Colon (tissue), 2 donors: ENCODE measurements at regions not wholly inside any gene's neighbourhood (a gene's known extent, or its start where the extent isn't known, plus 50 kb on each side); places are given as distances from the start of the nearest gene placed in this dataset.
"Not testable (repeated sequence)": the region's sequence is repeated elsewhere in the genome, so short reads cannot be mapped to it uniquely, and the experiment has no call there.

Source experiments
- FAIRE-seq: peaks from 2 replicates; lab custom pipeline; 2012; peaks lifted over from hg19 to GRCh38; lab: Jason Lieb, UNC
- donor health status: control.
- donor health status: control.

GRCh38 chr4:124993838-124994237 is 281.3 kb upstream of the ANKRD50 start:
- FAIRE-seq = no peak

DNA sequence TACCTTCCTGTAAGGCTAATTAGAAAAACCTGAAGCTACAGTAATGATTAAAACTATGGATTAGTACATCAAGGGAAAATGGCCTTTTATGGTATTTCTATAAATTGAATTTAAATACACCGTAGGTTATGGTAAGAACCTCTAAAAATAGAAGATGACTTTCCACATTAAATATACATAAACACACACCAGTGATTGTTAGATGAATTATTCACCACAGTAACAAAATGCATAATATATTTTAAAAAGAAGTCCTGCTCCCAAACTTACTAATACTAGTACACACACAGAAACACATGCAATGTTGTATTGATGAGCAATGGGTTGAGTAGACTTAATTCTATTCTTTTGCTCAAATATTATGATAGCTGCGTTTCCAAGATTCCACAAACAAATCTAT is 277.9 kb upstream of the ANKRD50 start:
- no peak for FAIRE-seq

DNA sequence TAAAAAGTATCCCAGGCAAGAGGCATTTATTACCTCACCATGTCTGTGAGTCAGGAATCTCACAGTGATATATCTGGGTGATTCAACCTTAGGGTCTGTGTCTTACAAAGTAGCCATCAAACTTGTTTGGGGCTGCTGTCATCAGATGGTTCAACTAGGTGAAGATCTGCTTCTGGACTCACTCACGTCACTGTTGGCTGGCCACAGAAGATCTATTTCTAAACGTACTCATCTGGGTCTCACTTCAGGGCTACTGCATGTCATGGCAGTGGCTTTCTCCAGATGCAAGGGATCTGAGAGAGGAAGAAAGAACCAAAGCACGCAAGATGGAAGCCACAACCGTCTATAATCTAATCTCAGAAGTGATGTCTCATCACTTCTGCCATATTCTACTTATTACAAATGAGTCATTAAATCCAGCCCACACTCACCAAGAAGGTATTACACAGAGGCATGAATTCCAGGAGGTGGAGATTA is 267.8 kb upstream of the ANKRD50 start:
- no peak for FAIRE-seq

GRCh38 chr4:124978536-124978935 is 266.0 kb upstream of the ANKRD50 start:
- FAIRE-seq = not testable (repeated sequence)

- no peak for FAIRE-seq
Measured at GRCh38 chr4:124977045-124977444, 264.5 kb upstream of the ANKRD50 start.

DNA sequence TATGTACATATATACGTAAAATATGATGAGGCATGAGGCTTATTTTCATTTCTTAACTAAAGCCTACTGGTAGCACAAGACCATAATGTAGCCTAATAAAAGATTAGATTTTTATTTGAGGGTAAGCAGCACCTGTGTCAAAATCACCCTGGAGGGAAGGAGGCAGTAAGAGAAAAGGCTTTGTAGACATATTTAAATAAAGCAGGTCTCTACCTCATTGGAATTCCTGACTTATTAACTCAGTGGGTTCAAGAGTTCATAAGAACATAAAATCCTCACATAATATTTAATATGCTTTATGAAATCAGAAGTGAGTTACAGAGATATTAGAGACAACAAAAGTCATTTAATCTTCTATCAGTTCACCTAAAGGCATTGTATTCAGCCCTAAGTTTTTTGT is 261.6 kb upstream of the ANKRD50 start:
- FAIRE-seq = no peak

DNA sequence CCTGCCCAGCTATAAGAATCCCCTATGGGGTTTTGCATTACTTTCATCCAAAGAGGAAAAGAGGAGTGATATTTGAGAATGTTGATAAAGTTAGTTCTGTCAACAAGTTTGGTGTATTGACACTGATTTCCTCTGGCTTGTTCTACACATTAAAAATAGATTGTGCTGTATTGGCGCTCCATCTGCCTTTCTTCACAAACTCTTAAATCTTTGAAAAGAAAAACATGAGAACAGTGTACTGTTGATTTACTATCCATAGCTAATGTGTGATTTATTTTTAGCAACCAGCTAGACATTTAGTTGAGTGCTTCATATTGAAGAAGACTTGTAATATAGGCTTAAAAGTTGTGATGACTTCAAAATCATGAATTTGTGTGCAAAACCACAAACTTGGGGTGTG is 261.2 kb upstream of the ANKRD50 start:
- FAIRE-seq = no peak

- no peak for FAIRE-seq
Measured at GRCh38 chr4:124970011-124970410, 257.5 kb upstream of the ANKRD50 start.

DNA sequence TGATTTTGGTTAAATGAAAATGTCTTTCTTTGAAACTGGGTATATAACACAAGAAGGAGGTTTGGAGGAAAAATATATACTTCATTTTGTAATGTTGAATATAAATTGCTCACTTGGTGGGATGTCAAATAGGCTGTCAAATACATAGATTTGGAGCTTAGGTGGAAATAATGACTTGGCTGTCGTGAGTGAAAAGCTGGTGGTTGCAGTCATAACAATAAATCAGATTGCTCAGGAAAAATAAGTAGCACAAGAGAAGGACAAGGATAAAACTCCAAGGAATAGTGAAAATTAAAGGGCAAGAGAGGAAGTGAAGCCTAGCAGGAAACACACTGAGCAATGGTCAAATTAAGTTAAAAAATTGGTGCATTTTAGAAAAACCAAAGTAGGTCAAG is 253.0 kb upstream of the ANKRD50 start:
- no peak for FAIRE-seq

DNA sequence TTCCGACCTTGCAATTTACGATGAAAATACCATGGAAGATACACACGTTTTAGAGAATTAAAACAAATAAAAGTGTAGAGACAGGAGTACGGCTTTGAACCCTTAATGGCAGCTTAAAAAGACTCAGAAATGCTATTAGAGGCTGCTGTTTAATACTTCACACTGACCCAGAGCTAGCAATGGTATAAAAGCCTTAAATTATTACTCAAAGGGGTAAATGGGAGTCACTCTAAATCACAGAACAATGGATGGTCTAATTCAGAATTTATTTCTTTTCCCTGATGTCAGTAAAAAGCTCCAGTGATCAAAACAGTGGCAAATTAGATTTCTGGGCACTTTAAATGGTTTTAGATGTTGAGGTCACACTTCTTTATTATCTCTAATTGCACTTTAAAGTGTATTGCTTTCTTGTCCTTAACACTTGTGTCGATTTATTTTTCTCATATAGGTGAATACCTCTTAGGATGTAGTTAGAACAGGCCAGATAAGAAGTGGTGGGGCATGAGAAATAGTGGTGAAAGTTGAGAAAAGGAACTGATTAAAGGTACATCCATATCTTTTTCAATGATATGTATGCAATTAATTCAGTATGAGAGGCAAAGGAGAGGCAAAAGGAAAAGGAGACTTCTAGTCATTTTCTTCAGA is 252.4 kb upstream of the ANKRD50 start:
- no peak for FAIRE-seq

DNA sequence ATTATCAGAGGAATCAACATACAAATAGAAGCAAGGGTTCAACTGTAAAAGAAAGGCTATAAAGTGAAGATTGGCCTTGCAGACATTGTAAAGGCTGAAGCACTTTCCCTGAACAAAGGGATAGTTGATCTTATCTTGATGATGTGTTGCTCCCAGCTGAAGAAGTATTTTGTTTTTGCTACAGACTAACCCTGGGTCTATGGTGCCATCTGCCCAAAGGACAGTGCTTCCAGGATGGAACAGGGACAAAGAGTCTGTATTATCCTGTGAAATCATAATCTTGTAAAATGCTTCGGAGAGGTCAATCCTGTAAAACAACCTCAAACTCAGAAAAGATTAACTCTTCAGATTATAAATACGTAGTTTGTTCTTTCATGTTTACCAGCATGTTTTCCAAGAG is 251.7 kb upstream of the ANKRD50 start:
- no peak for FAIRE-seq

DNA sequence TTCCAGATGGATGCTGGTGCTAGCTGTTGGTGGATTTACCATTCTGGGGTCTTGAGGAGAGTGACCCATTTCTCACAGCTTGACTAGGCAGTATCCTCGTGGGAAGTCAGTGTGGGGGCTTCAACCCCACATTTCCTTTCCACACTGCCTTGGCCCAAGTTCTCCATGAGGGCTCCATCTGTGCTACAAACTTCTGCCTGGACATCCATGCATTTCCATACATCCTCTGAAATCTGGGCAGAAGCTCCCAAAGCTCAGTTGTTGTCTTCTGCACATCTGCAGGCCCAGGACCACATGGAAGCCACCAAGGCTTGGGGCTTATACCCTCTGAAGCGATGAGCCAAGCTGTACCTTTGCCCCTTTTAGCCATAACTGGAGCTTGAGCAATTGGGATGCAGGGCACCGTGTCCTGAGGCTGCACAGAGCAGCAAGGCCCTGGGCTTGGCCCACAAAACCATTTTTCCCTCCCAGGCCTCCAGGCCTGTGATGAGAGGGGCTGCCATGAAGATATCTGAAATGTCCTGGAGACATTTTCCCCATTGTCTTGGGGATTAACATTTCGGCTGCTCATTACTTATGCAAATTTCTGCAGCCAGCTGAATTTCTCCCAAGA is 248.7 kb upstream of the ANKRD50 start:
- FAIRE-seq = no peak

DNA sequence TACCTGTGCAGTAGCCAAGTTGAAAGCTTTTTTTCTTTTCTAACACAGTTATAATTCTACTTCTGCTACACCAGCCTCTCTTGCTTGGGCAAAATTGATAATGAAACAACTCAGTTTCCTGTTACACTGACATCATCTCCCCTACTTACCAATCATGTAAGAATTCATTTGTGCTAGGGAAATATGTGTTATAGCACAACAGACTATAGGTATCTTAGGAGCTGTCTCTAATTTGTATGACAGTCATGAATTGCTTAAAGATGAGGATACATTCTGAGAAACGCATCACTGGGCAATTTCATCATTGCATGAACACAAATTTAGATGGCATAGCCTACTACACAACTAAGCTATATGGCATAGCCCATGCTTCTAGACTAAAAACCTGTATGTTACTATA is 246.3 kb upstream of the ANKRD50 start:
- no peak for FAIRE-seq

GRCh38 chr4:124955476-124955875 is 242.9 kb upstream of the ANKRD50 start:
- no peak for FAIRE-seq

GRCh38 chr4:124954046-124954445 is 241.5 kb upstream of the ANKRD50 start:
- FAIRE-seq = no peak

GRCh38 chr4:124953486-124953885 is 241.0 kb upstream of the ANKRD50 start:
- no peak for FAIRE-seq

DNA sequence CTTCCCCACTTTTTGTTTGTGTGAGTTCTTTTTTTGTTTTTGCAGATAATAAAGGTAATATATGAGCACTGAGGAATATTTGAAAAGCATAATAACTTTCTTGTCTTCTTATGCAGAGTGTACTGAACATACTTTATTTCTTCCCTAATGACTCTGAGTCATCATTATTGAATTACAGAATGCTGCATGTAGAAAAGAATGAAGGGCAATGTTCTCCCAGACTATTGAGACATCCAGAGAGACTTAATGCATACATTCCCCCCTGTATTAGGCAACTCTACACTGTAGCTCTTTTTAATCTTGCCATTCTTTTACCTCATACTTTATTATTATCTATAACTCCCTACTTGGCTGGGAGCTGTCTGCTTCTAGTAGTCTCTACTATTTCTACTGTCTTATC is 240.5 kb upstream of the ANKRD50 start:
- no peak for FAIRE-seq

DNA sequence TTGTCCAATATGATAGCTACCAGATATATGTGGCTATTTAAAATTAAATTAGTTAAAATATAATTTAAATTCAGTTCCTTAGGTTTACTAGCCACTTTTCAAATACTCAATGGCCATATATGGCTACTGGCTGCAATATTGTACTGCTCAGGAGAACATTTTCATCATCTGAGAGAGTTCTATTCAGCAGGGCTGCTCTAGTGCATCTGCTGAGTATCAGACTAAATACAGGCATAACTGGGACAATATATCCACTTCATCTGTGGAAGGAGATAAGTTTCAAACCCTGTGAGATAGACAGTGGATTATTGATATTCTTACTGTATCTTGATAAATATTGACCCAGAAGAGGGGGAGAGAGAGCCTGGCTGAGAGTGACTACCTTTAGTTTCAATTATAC is 240.1 kb upstream of the ANKRD50 start:
- FAIRE-seq = no peak

DNA sequence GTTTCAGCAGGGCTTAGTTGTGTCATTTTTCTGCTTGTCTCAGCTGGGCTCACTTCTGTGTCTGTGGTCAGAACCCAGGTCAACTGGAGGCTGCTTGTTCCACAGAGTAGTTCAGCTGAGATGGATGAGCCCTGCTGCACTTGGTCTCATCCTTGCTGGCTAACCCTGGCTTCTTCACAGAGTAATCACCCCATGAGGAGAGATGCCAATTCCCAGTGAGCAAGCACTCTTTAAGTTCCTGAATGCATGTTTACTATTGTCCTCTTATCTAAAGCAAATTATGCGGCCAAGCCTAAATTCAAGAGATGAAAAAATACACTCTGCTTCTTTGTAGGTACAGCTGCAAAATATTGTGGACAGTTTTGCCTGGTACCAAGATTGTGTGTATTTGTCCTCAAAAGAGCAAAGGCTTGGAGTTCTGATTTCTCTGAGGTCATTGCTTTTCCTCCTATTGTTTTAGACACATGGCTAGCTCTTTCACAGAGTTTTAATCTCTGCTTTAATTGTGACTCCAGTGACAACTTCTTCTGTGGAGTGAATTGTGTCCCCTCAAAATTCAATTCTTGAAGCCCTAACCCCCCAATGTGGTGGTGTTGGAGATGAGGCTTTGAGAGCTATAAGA is 236.6 kb upstream of the ANKRD50 start:
- FAIRE-seq = no peak

DNA sequence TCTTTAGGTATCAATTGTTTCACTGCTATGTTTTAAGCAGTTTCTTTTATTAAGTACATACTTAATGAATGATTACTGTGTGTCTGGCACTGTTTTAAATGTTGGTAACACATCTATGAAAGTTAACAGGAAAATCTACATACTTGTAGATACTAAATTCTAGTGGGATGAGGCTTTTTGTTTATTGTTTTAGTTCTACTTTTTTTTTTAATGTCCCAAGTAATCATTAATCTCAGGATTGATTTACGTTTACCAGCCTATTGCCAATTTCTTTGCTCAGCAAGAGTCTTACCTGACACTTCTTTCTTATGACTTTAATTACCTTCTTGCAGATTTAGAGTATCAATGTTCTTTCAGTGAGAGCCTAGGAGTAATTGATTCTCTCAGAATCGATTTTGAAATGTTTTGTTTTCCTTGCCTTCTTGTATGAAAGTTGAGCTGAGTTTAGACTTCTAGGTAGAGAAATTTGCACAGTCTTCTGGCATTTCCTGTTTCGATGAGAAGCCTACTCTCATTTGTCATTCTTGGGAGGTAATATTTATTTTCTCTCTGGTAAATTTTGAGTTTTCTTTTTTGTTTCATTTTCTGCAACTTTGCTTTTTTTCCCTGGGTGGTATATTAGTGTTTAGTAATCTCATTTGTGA is 235.2 kb upstream of the ANKRD50 start:
- no peak for FAIRE-seq

DNA sequence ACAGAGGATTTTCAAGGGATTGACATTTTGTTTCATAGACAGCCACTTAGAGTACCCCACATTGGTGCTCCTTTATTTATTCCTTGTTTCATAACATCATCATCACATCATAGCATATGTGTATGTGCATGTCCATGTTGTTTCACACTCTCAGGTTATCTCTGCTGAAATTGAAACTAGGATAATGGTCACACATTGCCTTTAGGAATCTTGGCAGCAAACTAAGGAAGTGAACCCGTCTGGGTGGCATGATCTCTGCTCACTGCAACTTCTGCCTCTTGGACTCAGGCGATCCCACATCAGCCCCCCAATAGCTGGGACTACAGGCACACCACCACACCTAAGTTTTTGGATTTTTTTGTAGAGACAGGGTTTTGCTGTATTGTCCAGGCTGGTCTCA is 234.2 kb upstream of the ANKRD50 start:
- no peak for FAIRE-seq

GRCh38 chr4:124945422-124945821 is 232.9 kb upstream of the ANKRD50 start:
- no peak for FAIRE-seq

GRCh38 chr4:124943938-124944337 is 231.4 kb upstream of the ANKRD50 start:
- no peak for FAIRE-seq
